ENCODE measurements at regions not wholly inside any gene's neighbourhood (a gene's known extent, or its start where the extent isn't known, plus 50 kb on each side); places are given as distances from the start of the nearest gene placed in this dataset.
A peak's percentile ranks its signal among the peaks of the same experiment; 100 is the strongest.

GRCh38 chr6:170074435-170074834 is 216.4 kb downstream of the DLL1 start:
- DNase-seq (ENCODE audit: low spot score in 2 of 2, unreplicated experiment in 2 of 2) = peak in 1 of 2 experiments; percentile 12
- no peak overlapping the region for H3K27ac Mint-ChIP-seq
- no peaks in the 10 kb centered on the region for H3K4me1 Mint-ChIP-seq
- no peaks in the 10 kb centered on the region for H3K36me3 Mint-ChIP-seq
- no peak overlapping the region for H3K4me3 Mint-ChIP-seq
- peaks cover 30% of the 10 kb centered on the region for H3K9me3 Mint-ChIP-seq
- TF ChIP-seq, protein P1, sequence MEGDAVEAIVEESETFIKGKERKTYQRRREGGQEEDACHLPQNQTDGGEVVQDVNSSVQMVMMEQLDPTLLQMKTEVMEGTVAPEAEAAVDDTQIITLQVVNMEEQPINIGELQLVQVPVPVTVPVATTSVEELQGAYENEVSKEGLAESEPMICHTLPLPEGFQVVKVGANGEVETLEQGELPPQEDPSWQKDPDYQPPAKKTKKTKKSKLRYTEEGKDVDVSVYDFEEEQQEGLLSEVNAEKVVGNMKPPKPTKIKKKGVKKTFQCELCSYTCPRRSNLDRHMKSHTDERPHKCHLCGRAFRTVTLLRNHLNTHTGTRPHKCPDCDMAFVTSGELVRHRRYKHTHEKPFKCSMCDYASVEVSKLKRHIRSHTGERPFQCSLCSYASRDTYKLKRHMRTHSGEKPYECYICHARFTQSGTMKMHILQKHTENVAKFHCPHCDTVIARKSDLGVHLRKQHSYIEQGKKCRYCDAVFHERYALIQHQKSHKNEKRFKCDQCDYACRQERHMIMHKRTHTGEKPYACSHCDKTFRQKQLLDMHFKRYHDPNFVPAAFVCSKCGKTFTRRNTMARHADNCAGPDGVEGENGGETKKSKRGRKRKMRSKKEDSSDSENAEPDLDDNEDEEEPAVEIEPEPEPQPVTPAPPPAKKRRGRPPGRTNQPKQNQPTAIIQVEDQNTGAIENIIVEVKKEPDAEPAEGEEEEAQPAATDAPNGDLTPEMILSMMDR (IDR thresholded peaks at IDR 0.05; ENCODE audit: unreplicated experiment) = no peak
- no peaks in the 10 kb centered on the region for H3K27me3 Mint-ChIP-seq (ENCODE audit: low read depth)

GRCh38 chr6:170073846-170074245 is 217.0 kb downstream of the DLL1 start:
- Mint-ChIP-seq H3K4me3 (no peak overlapping the region), H3K36me3 (no peaks in the 10 kb centered on the region), H3K27ac (no peak overlapping the region), H3K4me1 (no peaks in the 10 kb centered on the region), H3K27me3 (ENCODE audit: low read depth) (no peaks in the 10 kb centered on the region), H3K9me3 (peaks cover 29% of the 10 kb centered on the region)
- TF ChIP-seq, protein P1 (IDR thresholded peaks at IDR 0.05; ENCODE audit: unreplicated experiment) = no peak
- peak; percentile 16 to 33 for DNase-seq (ENCODE audit: low spot score in 2 of 2, unreplicated experiment in 2 of 2)

- Mint-ChIP-seq H3K4me3 (no peak overlapping the region), H3K4me1 (no peaks in the 10 kb centered on the region), H3K27me3 (ENCODE audit: low read depth) (no peaks in the 10 kb centered on the region), H3K36me3 (no peaks in the 10 kb centered on the region), H3K27ac (no peak overlapping the region), H3K9me3 (peaks cover 22% of the 10 kb centered on the region)
- TF ChIP-seq, protein P1 (IDR thresholded peaks at IDR 0.05; ENCODE audit: unreplicated experiment) = no peak
- DNase-seq (ENCODE audit: low spot score in 2 of 2, unreplicated experiment in 2 of 2) = no peak
These were observed 218.6 kb downstream of the DLL1 start for GRCh38 chr6:170072246-170072645.

DNA sequence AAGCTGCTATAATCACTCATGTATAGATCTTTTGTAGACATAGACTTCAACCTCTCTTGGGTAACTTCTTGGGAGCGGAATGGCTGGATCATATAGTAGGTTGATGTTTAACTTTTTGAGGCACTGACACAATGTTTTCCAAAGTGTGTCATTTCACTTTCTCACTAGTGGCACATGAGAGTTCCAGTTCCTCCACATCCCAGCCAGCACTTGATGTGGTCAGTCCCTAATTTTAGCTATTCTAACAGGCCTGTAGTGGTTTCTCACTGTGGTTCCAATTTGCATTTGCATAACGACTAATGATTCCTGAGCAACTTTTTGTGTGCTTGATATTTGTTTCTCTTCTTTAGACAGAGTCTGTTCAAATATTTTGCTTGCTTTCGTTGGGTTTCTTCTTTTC is 221.3 kb downstream of the DLL1 start:
- TF ChIP-seq, protein P1 (IDR thresholded peaks at IDR 0.05; ENCODE audit: unreplicated experiment) = no peak
- Mint-ChIP-seq H3K27ac (no peak overlapping the region), H3K4me1 (no peaks in the 10 kb centered on the region)

DNA sequence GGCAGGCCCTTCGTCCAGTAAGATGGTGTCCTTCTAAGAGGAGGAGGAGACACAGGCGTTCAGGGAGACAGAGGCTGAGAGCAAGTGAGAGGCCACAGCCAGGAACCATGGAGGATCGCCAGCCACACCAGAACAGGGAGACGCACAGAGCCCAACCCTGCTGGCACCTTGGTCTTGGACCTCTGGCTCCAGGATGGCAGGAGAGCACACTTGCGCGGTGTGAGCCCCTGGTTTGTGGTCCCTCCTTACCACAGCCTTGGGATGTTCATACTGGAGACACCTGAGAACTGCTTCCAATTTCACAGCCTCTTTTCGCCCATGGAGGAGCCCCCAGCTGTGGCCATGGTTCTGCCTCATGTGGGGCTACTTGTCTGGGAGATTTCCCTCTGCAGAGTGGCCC is 222.4 kb downstream of the DLL1 start:
- Mint-ChIP-seq H3K36me3 (no peaks in the 10 kb centered on the region), H3K9me3 (peaks cover 22% of the 10 kb centered on the region), H3K4me1 (peaks cover 9% of the 10 kb centered on the region), H3K27me3 (ENCODE audit: low read depth) (no peaks in the 10 kb centered on the region), H3K4me3 (no peak overlapping the region), H3K27ac (no peak overlapping the region)
- peak; percentile 5 to 24 for DNase-seq (ENCODE audit: low spot score in 2 of 2, unreplicated experiment in 2 of 2)
- TF ChIP-seq, protein P1 (IDR thresholded peaks at IDR 0.05; ENCODE audit: unreplicated experiment) = no peak

More for the DNA sequence above, 221.3 kb downstream of the DLL1 start:
- Mint-ChIP-seq H3K9me3 (peaks cover 22% of the 10 kb centered on the region), H3K27me3 (ENCODE audit: low read depth) (no peaks in the 10 kb centered on the region), H3K4me3 (no peak overlapping the region), H3K36me3 (no peaks in the 10 kb centered on the region)
- no peak for DNase-seq (ENCODE audit: low spot score in 2 of 2, unreplicated experiment in 2 of 2)

- H3K4me1 Mint-ChIP-seq = peaks cover 15% of the 10 kb centered on the region
- H3K4me3 Mint-ChIP-seq = no peak overlapping the region
- DNase-seq (ENCODE audit: low spot score in 2 of 2, unreplicated experiment in 2 of 2) = peak; percentile 12 to 28
- no peaks in the 10 kb centered on the region for H3K36me3 Mint-ChIP-seq
- TF ChIP-seq, protein P1 (IDR thresholded peaks at IDR 0.05; ENCODE audit: unreplicated experiment) = no peak
- H3K9me3 Mint-ChIP-seq = peaks cover 22% of the 10 kb centered on the region
- H3K27me3 Mint-ChIP-seq (ENCODE audit: low read depth) = no peaks in the 10 kb centered on the region
- H3K27ac Mint-ChIP-seq = no peak overlapping the region
These were observed 222.9 kb downstream of the DLL1 start for GRCh38 chr6:170067923-170068360.
